ENCODE measurements at regions not wholly inside any gene's neighbourhood (a gene's known extent, or its start where the extent isn't known, plus 50 kb on each side); places are given as distances from the start of the nearest gene placed in this dataset.

- TF ChIP-seq, protein P1, sequence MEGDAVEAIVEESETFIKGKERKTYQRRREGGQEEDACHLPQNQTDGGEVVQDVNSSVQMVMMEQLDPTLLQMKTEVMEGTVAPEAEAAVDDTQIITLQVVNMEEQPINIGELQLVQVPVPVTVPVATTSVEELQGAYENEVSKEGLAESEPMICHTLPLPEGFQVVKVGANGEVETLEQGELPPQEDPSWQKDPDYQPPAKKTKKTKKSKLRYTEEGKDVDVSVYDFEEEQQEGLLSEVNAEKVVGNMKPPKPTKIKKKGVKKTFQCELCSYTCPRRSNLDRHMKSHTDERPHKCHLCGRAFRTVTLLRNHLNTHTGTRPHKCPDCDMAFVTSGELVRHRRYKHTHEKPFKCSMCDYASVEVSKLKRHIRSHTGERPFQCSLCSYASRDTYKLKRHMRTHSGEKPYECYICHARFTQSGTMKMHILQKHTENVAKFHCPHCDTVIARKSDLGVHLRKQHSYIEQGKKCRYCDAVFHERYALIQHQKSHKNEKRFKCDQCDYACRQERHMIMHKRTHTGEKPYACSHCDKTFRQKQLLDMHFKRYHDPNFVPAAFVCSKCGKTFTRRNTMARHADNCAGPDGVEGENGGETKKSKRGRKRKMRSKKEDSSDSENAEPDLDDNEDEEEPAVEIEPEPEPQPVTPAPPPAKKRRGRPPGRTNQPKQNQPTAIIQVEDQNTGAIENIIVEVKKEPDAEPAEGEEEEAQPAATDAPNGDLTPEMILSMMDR (IDR thresholded peaks at IDR 0.05; ENCODE audit: insufficient read depth, low read depth, low read length) = no peak
- no peak for TF ChIP-seq EZH2 (IDR thresholded peaks at IDR 0.05; ENCODE audit: insufficient read depth, low read length)
Measured at GRCh38 chr10:11402392-11402791, 209.1 kb downstream of the USP6NL start.
